ENCODE measurements at regions not wholly inside any gene's neighbourhood (a gene's known extent, or its start where the extent isn't known, plus 50 kb on each side); places are given as distances from the start of the nearest gene placed in this dataset.

GRCh38 chr12:53809005-53809404 is 57.2 kb upstream of the CISTR start:
- Histone ChIP-seq H3K9me3 (ENCODE audit: low read depth) (no peaks in the 10 kb centered on the region), H2AFZ (no peak overlapping the region), H3K4me1 (ENCODE audit: insufficient read depth) (no peaks in the 10 kb centered on the region), H3K27me3 (peaks cover 40% of the 10 kb centered on the region), H3K9me2 (replicated peaks; ENCODE audit: insufficient read depth) (no peaks in the 10 kb centered on the region), H3K4me3 (no peak overlapping the region), H3K27ac (no peak overlapping the region), H3K36me3 (replicated peaks; ENCODE audit: insufficient read depth, low read depth) (no peaks in the 10 kb centered on the region), H4K20me1 (ENCODE audit: insufficient read depth, poor library complexity, severe bottlenecking) (no peaks in the 10 kb centered on the region), H3K79me2 (no peaks in the 10 kb centered on the region), H3K4me2 (no peak overlapping the region)
- TF ChIP-seq, protein P1, sequence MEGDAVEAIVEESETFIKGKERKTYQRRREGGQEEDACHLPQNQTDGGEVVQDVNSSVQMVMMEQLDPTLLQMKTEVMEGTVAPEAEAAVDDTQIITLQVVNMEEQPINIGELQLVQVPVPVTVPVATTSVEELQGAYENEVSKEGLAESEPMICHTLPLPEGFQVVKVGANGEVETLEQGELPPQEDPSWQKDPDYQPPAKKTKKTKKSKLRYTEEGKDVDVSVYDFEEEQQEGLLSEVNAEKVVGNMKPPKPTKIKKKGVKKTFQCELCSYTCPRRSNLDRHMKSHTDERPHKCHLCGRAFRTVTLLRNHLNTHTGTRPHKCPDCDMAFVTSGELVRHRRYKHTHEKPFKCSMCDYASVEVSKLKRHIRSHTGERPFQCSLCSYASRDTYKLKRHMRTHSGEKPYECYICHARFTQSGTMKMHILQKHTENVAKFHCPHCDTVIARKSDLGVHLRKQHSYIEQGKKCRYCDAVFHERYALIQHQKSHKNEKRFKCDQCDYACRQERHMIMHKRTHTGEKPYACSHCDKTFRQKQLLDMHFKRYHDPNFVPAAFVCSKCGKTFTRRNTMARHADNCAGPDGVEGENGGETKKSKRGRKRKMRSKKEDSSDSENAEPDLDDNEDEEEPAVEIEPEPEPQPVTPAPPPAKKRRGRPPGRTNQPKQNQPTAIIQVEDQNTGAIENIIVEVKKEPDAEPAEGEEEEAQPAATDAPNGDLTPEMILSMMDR (IDR thresholded peaks at IDR 0.05; ENCODE audit: poor library complexity) = no peak
- WGBS (ENCODE audit: low lambda C conversion rate, missing lambda C conversion rate) = 61% methylated on average over 3 of the region's 3 CpGs
- no peak for DNase-seq (ENCODE audit: low spot score)

GRCh38 chr12:53810950-53811349 is 59.2 kb upstream of the CISTR start:
- no peak overlapping the region for H3K4me2 ChIP-seq
- WGBS (ENCODE audit: low lambda C conversion rate, missing lambda C conversion rate) = 94% methylated on average over 1 of the region's 1 CpG
- no peak for DNase-seq (ENCODE audit: low spot score)
- no peak overlapping the region for H3K27ac ChIP-seq
- no peaks in the 10 kb centered on the region for H4K20me1 ChIP-seq (ENCODE audit: insufficient read depth, poor library complexity, severe bottlenecking)
- no peaks in the 10 kb centered on the region for H3K36me3 ChIP-seq (replicated peaks; ENCODE audit: insufficient read depth, low read depth)
- H3K4me1 ChIP-seq (ENCODE audit: insufficient read depth) = no peaks in the 10 kb centered on the region
- H3K79me2 ChIP-seq = no peaks in the 10 kb centered on the region
- no peak overlapping the region for H3K4me3 ChIP-seq
- peaks cover 44% of the 10 kb centered on the region for H3K27me3 ChIP-seq
- H3K9me3 ChIP-seq (ENCODE audit: low read depth) = no peaks in the 10 kb centered on the region
- no peak overlapping the region for H2AFZ ChIP-seq
- TF ChIP-seq, protein P1 (IDR thresholded peaks at IDR 0.05; ENCODE audit: poor library complexity) = no peak
- TF ChIP-seq EZH2 (IDR thresholded peaks at IDR 0.05; ENCODE audit: borderline replicate concordance) = no peak
- TF ChIP-seq EZH2phosphoT487 (IDR thresholded peaks at IDR 0.05; ENCODE audit: low read depth, severe bottlenecking, unreplicated experiment) = no peak
- H3K9me2 ChIP-seq (replicated peaks; ENCODE audit: insufficient read depth) = no peaks in the 10 kb centered on the region

- H3K27me3 ChIP-seq = peaks cover 44% of the 10 kb centered on the region
- 67% methylated on average over 8 of the region's 8 CpGs for whole genome bisulfite sequencing (ENCODE audit: low lambda C conversion rate, missing lambda C conversion rate)
- no peak overlapping the region for H3K4me2 ChIP-seq
- no peak for DNase-seq (ENCODE audit: low spot score)
- no peaks in the 10 kb centered on the region for H3K9me2 ChIP-seq (replicated peaks; ENCODE audit: insufficient read depth)
- TF ChIP-seq EZH2 (IDR thresholded peaks at IDR 0.05; ENCODE audit: borderline replicate concordance) = no peak
- TF ChIP-seq EZH2phosphoT487 (IDR thresholded peaks at IDR 0.05; ENCODE audit: low read depth, severe bottlenecking, unreplicated experiment) = no peak
- TF ChIP-seq, protein P1 (IDR thresholded peaks at IDR 0.05; ENCODE audit: poor library complexity) = no peak
- no peaks in the 10 kb centered on the region for H3K4me1 ChIP-seq (ENCODE audit: insufficient read depth)
- no peak overlapping the region for H2AFZ ChIP-seq
- H3K9me3 ChIP-seq (ENCODE audit: low read depth) = no peaks in the 10 kb centered on the region
- H3K79me2 ChIP-seq = no peaks in the 10 kb centered on the region
- H3K36me3 ChIP-seq (replicated peaks; ENCODE audit: insufficient read depth, low read depth) = no peaks in the 10 kb centered on the region
- no peaks in the 10 kb centered on the region for H4K20me1 ChIP-seq (ENCODE audit: insufficient read depth, poor library complexity, severe bottlenecking)
- no peak overlapping the region for H3K4me3 ChIP-seq
- no peak overlapping the region for H3K27ac ChIP-seq
Observed at GRCh38 chr12:53811606-53812005, 59.8 kb upstream of the CISTR start.
